Stimulated activated CD4-positive, alpha-beta T cell treated with anti-CD3 and anti-CD28 coated beads, Interleukin-1b, Interleukin-23, amount 100 ng/mL, for 48 hours (primary cell): ENCODE measurements at regions not wholly inside any gene's neighbourhood (a gene's known extent, or its start where the extent isn't known, plus 50 kb on each side); places are given as distances from the start of the nearest gene placed in this dataset.
"Not testable (repeated sequence)": the region's sequence is repeated elsewhere in the genome, so short reads cannot be mapped to it uniquely, and the experiment has no call there.

Source experiments
- DNase-seq: peaks from one replicate; pipeline ENCODE4 v3.0.0-alpha.2; 2020

GRCh38 chr2:3899536-3900155 lies 196.3 kb downstream of the DCDC2C start:
- no peak for DNase-seq

- no peak for DNase-seq
These were observed 198.8 kb downstream of the DCDC2C start for GRCh38 chr2:3902131-3902530.

- no peak for DNase-seq
These were observed 200.7 kb downstream of the DCDC2C start for GRCh38 chr2:3904061-3904460.

GRCh38 chr2:3908498-3908897 lies 205.1 kb downstream of the DCDC2C start:
- DNase-seq = not testable (repeated sequence)

GRCh38 chr2:3911882-3912455 lies 208.6 kb downstream of the DCDC2C start:
- no peak for DNase-seq

- no peak for DNase-seq
These were observed 209.8 kb downstream of the DCDC2C start for GRCh38 chr2:3913166-3913565.

GRCh38 chr2:3914241-3914640 lies 210.9 kb downstream of the DCDC2C start:
- DNase-seq = no peak

GRCh38 chr2:3927031-3927430 lies 223.7 kb downstream of the DCDC2C start:
- no peak for DNase-seq

- no peak for DNase-seq
These were observed 226.0 kb downstream of the DCDC2C start for GRCh38 chr2:3929374-3929773.

- no peak for DNase-seq
These were observed 226.9 kb downstream of the DCDC2C start for GRCh38 chr2:3930246-3930645.

- no peak for DNase-seq
These were observed 237.3 kb downstream of the DCDC2C start for GRCh38 chr2:3940661-3941060.

- DNase-seq = no peak
These were observed 239.5 kb downstream of the DCDC2C start for GRCh38 chr2:3942841-3943240.

- DNase-seq = no peak
These were observed 240.7 kb downstream of the DCDC2C start for GRCh38 chr2:3944071-3944470.

- no peak for DNase-seq
These were observed 241.5 kb downstream of the DCDC2C start for GRCh38 chr2:3944841-3945240.

- DNase-seq = no peak
These were observed 244.8 kb downstream of the DCDC2C start for GRCh38 chr2:3948191-3948590.

- no peak for DNase-seq
These were observed 248.0 kb downstream of the DCDC2C start for GRCh38 chr2:3951131-3951954.

- no peak for DNase-seq
These were observed 249.6 kb downstream of the DCDC2C start for GRCh38 chr2:3952866-3953516.

- no peak for DNase-seq
These were observed 250.9 kb downstream of the DCDC2C start for GRCh38 chr2:3954261-3954660.

GRCh38 chr2:3956406-3956805 lies 253.0 kb downstream of the DCDC2C start:
- no peak for DNase-seq

GRCh38 chr2:3956892-3957291 lies 253.5 kb downstream of the DCDC2C start:
- DNase-seq = no peak

GRCh38 chr2:3958465-3958864 lies 255.1 kb downstream of the DCDC2C start:
- no peak for DNase-seq

- no peak for DNase-seq
These were observed 255.6 kb downstream of the DCDC2C start for GRCh38 chr2:3958969-3959368.

GRCh38 chr2:3959372-3959771 lies 256.0 kb downstream of the DCDC2C start:
- DNase-seq = no peak

- no peak for DNase-seq
These were observed 256.7 kb downstream of the DCDC2C start for GRCh38 chr2:3960106-3960505.
